Osteoblast (primary cell): ENCODE measurements at regions not wholly inside any gene's neighbourhood (a gene's known extent, or its start where the extent isn't known, plus 50 kb on each side); places are given as distances from the start of the nearest gene placed in this dataset.
A peak's percentile ranks its signal among the peaks of the same experiment; 100 is the strongest.

Source experiments
- DNase-seq: peaks from one replicate; pipeline ENCODE4 v3.0.0; 2011; ENCODE audit warnings: low spot score, mixed read lengths; ENCODE audit not compliant: insufficient read length; ENCODE audit errors: missing footprints
- H2AFZ ChIP-seq: 2 replicates; pipeline ENCODE4 v1.6.0; 2011; ENCODE audit warnings: mild to moderate bottlenecking, low read length
- H3K27ac ChIP-seq: 2 replicates; pipeline ENCODE4 v1.5.1; 2011; ENCODE audit warnings: mild to moderate bottlenecking, low read depth, low read length, moderate library complexity
- H3K27me3 ChIP-seq: 2 replicates; pipeline ENCODE4 v1.6.0; 2012; ENCODE audit warnings: mild to moderate bottlenecking, control low read depth, inconsistent platforms, low read length, moderate library complexity; ENCODE audit not compliant: insufficient read depth
- H3K36me3 ChIP-seq: 2 replicates; pipeline ENCODE4 v1.5.1; 2011; ENCODE audit warnings: mild to moderate bottlenecking, low read length, control low read depth, moderate library complexity; ENCODE audit not compliant: insufficient read depth
- H3K4me1 ChIP-seq: 2 replicates; pipeline ENCODE4 v1.5.1; 2011; ENCODE audit warnings: mild to moderate bottlenecking, low read length, control low read depth, moderate library complexity; ENCODE audit not compliant: insufficient read depth
- H3K4me2 ChIP-seq: 2 replicates; pipeline ENCODE4 v1.6.0; 2011; ENCODE audit warnings: mild to moderate bottlenecking, low read length; ENCODE audit not compliant: insufficient read depth
- H3K4me3 ChIP-seq: fragments of 200-600 bp; sonication (generic); 3 replicates; pipeline ENCODE4 v1.5.1; 2012; ENCODE audit warnings: mild to moderate bottlenecking, low read length, inconsistent platforms; ENCODE audit not compliant: insufficient read depth
- H3K79me2 ChIP-seq: 2 replicates; pipeline ENCODE4 v1.6.0; 2012; ENCODE audit warnings: mild to moderate bottlenecking, low read length, control low read depth, inconsistent platforms; ENCODE audit not compliant: insufficient read depth
- H3K9me3 ChIP-seq: 2 replicates; pipeline ENCODE4 v1.5.1; 2011; ENCODE audit warnings: low read depth, low read length, control low read depth
- H4K20me1 ChIP-seq: 2 replicates; pipeline ENCODE4 v1.6.0; 2012; ENCODE audit warnings: mild to moderate bottlenecking, low read length, control low read depth; ENCODE audit not compliant: insufficient read depth
- TF ChIP-seq, protein P1 (sequence below): IDR thresholded peaks from 2 replicates; pipeline ENCODE4 v1.5.1; 2011; ENCODE audit warnings: mild to moderate bottlenecking, low read depth, low read length, moderate library complexity; ENCODE audit errors: extremely low read depth

DNA sequence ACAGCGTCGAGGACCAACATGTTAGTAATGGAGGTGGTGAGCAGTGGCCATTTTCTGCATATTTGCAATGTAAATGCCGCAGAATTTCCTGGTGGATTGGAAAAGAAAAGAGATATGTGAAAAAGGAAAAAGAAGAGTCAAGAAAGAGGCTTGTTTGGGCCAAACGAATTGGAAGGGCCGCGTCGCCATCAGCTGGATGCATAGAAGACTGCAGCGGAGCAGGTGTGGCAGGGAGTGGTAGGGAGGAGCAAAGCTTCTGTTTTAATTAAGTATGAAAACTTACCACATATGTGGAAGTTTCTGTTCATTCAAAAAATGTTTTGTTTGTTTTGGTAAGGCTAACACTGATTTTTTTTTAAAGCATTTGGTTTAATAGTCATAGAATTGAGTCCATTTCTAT lies 690.7 kb downstream of the NCAM2 start:
- TF ChIP-seq, protein P1, sequence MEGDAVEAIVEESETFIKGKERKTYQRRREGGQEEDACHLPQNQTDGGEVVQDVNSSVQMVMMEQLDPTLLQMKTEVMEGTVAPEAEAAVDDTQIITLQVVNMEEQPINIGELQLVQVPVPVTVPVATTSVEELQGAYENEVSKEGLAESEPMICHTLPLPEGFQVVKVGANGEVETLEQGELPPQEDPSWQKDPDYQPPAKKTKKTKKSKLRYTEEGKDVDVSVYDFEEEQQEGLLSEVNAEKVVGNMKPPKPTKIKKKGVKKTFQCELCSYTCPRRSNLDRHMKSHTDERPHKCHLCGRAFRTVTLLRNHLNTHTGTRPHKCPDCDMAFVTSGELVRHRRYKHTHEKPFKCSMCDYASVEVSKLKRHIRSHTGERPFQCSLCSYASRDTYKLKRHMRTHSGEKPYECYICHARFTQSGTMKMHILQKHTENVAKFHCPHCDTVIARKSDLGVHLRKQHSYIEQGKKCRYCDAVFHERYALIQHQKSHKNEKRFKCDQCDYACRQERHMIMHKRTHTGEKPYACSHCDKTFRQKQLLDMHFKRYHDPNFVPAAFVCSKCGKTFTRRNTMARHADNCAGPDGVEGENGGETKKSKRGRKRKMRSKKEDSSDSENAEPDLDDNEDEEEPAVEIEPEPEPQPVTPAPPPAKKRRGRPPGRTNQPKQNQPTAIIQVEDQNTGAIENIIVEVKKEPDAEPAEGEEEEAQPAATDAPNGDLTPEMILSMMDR, result peak; percentile 44
- peak overlapping the region; percentile 28 for H2AFZ ChIP-seq
- no peaks in the 10 kb centered on the region for H3K36me3 ChIP-seq
- H3K4me3 ChIP-seq, result no peak overlapping the region
- no peaks in the 10 kb centered on the region for H4K20me1 ChIP-seq
- H3K79me2 ChIP-seq, result no peaks in the 10 kb centered on the region
- DNase-seq, result no peak
- no peak overlapping the region for H3K27ac ChIP-seq
- no peaks in the 10 kb centered on the region for H3K4me1 ChIP-seq
- H3K27me3 ChIP-seq, result no peaks in the 10 kb centered on the region
- no peaks in the 10 kb centered on the region for H3K9me3 ChIP-seq
- no peak overlapping the region for H3K4me2 ChIP-seq

GRCh38 chr21:21690068-21690665 lies 692.0 kb downstream of the NCAM2 start:
- Histone ChIP-seq H3K4me1 (no peaks in the 10 kb centered on the region), H3K79me2 (no peaks in the 10 kb centered on the region), H3K9me3 (no peaks in the 10 kb centered on the region), H3K27ac (no peak overlapping the region), H4K20me1 (no peaks in the 10 kb centered on the region), H3K36me3 (no peaks in the 10 kb centered on the region), H2AFZ (no peak overlapping the region), H3K27me3 (no peaks in the 10 kb centered on the region), H3K4me2 (no peak overlapping the region), H3K4me3 (no peak overlapping the region)
- no peak for DNase-seq
- TF ChIP-seq, protein P1, result no peak

DNA sequence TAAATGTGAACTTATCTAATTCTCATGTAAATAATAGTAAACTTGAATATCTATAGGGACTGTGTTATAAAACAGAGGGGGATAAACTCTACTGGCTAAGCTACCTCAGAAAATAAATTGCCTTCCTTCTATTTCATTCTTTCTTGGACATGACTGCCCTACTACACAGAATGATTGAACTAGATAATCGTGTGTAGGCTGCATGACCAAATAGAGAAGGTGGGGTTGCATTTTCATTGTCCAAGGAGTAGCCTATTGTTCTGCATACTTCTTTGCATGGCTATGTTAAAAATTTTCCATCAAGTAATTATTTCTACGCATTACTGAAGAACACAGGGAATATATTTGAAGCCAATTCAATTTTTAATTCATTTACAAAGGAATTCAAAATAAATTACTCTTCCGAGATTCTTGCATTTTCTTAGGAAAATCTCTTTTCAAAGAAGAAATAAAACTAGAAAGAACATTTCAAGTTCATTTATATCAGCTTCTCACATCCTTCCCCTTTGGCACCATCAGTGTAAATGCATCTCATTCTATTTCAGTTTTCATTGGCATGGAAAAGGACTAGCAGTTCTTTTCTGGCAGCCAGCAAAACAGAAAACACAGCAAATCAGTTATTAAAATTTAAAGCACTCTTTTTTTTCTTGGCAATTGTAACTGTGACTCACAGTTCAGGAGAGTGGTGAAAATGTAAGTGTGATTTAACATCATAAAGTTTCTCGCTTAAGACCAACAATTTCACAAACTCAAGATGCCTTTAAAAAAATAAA lies 714.7 kb downstream of the NCAM2 start:
- H3K27me3 ChIP-seq, result no peaks in the 10 kb centered on the region
- H3K9me3 ChIP-seq, result no peaks in the 10 kb centered on the region
- no peak for DNase-seq
- no peak overlapping the region for H3K4me3 ChIP-seq
- H3K4me2 ChIP-seq, result peak overlapping the region; percentile 32
- H2AFZ ChIP-seq, result no peak overlapping the region
- TF ChIP-seq, protein P1, result no peak
- H4K20me1 ChIP-seq, result no peaks in the 10 kb centered on the region
- no peaks in the 10 kb centered on the region for H3K36me3 ChIP-seq
- peaks cover 25% of the 10 kb centered on the region for H3K4me1 ChIP-seq
- peak overlapping the region; percentile 66 for H3K27ac ChIP-seq
- no peaks in the 10 kb centered on the region for H3K79me2 ChIP-seq

- TF ChIP-seq, protein P1, result no peak
- Histone ChIP-seq H2AFZ (no peak overlapping the region), H3K27ac (peak overlapping the region; percentile 66)
Observed at GRCh38 chr21:21713651-21714180, 715.5 kb downstream of the NCAM2 start.

More at GRCh38 chr21:21713651-21714180, 715.5 kb downstream of the NCAM2 start:
- Histone ChIP-seq H3K4me2 (peak overlapping the region; percentile 32), H3K4me1 (peaks cover 25% of the 10 kb centered on the region), H3K9me3 (no peaks in the 10 kb centered on the region), H3K4me3 (no peak overlapping the region), H3K27me3 (no peaks in the 10 kb centered on the region), H4K20me1 (no peaks in the 10 kb centered on the region), H3K79me2 (no peaks in the 10 kb centered on the region), H3K36me3 (no peaks in the 10 kb centered on the region)
- no peak for DNase-seq
